Non-pigmented ciliary epithelial cell (primary cell): ENCODE measurements at regions not wholly inside any gene's neighbourhood (a gene's known extent, or its start where the extent isn't known, plus 50 kb on each side); places are given as distances from the start of the nearest gene placed in this dataset.

Experiments used
- DNase-seq: peaks from one replicate; pipeline ENCODE4 v3.0.0-alpha.2; 2010; ENCODE audit warnings: low read depth

DNA sequence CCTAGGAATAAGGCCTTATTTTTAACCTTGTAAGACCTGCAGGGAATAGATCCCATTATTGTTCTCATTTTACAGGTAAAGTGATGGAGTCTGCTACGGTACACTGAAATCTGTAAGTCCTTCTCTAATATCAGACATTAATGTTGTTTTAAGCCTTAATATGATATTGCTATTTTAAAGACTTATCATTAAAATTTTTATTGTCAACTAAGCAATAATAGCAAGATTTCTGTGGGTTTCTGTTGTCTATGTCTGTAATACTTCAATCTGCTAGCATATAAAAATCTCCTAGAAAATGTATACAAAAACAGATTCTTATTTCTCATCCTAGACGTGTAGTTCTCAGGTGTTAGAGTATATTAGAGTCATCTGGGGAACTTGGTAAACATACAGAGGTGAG lies 317.5 kb upstream of the TENM4 start:
- no peak for DNase-seq

- DNase-seq, result no peak
Measured at GRCh38 chr11:79747406-79747805, 306.6 kb upstream of the TENM4 start.

GRCh38 chr11:79744941-79745340 lies 304.1 kb upstream of the TENM4 start:
- no peak for DNase-seq

DNA sequence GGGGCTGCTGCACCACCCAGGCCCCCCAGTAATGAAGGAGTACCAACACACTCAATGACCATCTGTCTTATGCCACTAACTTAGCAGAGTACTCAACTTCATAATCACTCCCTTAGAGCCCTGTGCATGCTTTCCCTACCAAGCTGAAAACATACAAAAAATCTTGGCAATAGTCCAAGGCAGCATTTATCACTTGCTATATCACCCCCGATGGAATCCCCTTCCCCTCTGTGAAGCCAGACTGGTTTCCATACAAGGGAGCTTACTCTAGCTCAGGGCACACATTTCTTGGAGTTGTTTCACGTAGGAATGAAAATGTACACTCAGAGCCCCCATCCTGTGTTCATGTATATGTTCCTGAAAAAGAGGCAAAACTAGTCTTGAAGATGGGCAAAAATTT lies 301.3 kb upstream of the TENM4 start:
- no peak for DNase-seq

GRCh38 chr11:79739591-79739990 lies 298.8 kb upstream of the TENM4 start:
- no peak for DNase-seq

- no peak for DNase-seq
Measured at GRCh38 chr11:79727221-79727620, 286.4 kb upstream of the TENM4 start.

- no peak for DNase-seq
Measured at GRCh38 chr11:79720115-79720514, 279.3 kb upstream of the TENM4 start.

GRCh38 chr11:79708319-79708932 lies 267.6 kb upstream of the TENM4 start:
- DNase-seq, result peak; percentile 5

GRCh38 chr11:79705648-79706047 lies 264.8 kb upstream of the TENM4 start:
- DNase-seq, result no peak

- DNase-seq, result no peak
Measured at GRCh38 chr11:79702303-79702702, 261.5 kb upstream of the TENM4 start.

GRCh38 chr11:79699246-79699645 lies 258.4 kb upstream of the TENM4 start:
- no peak for DNase-seq

- DNase-seq, result no peak
Measured at GRCh38 chr11:79697905-79698304, 257.1 kb upstream of the TENM4 start.

DNA sequence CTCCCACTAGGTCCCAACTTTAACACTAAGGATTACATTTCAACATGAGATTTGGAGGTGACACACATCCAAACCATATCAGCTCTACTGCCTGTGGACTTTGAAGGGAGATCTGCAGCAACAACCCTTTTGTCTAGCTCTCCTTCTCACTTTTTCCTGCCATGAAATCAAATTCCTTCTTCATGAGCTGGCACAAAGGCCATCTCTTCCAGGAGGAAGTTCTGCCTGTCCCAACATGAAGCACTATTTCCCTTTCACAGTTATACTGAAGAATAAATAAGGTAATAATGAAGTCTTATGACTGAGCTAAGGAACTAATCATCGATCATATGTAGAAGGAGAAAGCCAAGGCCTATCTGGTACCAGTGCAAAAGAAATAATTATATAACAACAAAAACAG lies 253.5 kb upstream of the TENM4 start:
- DNase-seq, result no peak

DNA sequence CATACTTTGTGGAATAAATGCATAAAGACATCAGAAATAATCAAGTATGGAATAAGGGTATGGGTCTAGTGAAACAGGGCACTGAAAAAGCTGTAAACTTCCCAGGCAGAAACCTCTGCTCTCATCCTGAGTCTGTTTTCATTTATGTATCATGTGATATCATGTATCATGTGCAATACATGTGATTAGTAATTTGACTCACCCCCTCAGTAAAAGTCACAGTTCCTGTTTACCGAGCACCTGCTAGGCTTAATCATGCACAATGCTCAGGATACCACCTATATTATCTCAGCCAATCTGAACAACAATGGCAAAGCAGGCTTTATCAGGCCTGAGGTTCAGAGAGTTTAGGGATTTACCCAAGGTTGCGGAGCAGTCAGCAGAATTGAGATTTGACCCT lies 250.6 kb upstream of the TENM4 start:
- DNase-seq, result no peak

- DNase-seq, result no peak
Measured at GRCh38 chr11:79686703-79687419, 246.0 kb upstream of the TENM4 start.

DNA sequence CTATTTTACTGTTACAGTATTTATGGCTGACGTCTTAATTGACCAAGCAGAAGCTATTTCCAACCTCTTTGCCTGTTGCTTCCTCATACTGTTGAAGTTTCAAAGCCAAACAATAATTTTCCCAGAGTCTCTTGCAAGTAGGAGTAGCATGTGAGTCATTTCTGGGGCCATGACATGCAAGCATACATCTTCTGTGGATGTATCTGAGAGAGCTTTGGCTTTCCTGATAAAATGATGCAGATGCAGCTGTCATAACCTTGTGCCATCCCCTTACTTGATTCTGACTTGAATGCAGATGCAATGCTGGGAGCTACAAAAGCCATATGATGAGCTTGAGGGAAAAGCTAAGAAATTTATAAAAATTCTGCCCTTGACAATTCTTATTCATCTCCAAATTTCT lies 243.1 kb upstream of the TENM4 start:
- DNase-seq, result no peak

- DNase-seq, result no peak
Measured at GRCh38 chr11:79678780-79679452, 238.1 kb upstream of the TENM4 start.

DNA sequence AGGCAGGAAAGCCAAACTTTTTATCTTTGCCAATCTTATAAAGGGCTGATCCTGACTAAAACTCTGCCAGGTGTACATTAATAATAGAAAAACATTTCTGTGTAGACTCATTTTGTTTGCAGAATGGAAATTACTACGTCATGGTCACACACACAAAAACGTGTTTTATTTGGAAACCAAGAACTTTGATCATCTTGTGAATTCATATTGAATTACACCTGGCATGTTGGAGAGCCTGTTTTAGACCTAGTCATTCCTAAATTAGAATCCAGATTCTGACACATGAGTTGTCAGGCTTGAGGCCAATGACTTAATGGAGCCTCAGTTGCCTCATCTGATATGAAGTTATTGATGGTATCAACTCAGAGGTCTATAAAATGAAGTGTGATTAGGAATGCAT lies 235.6 kb upstream of the TENM4 start:
- no peak for DNase-seq

GRCh38 chr11:79675081-79675480 lies 234.3 kb upstream of the TENM4 start:
- no peak for DNase-seq

- DNase-seq, result no peak
Measured at GRCh38 chr11:79672786-79673185, 232.0 kb upstream of the TENM4 start.

DNA sequence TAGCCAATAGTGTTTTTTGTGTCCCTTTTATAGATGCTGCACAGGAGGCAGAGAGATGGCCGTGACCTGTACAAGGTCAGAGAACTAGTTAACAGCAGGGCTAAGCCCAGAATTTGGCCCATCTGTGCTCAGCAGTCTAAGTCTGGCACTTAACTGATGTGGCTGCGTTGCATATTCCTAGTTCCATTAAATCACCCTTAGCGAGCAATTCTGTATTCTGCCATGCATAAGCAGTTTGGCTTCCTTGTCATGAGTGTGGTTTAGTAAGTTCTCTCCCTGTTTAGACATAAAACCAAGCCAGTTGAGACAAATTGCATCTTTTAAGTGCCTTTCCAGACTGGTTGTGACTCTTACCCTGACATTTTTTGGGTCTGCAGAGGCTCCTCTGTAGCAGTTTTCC lies 230.6 kb upstream of the TENM4 start:
- DNase-seq, result no peak

- DNase-seq, result no peak
Measured at GRCh38 chr11:79670882-79671281, 230.1 kb upstream of the TENM4 start.

DNA sequence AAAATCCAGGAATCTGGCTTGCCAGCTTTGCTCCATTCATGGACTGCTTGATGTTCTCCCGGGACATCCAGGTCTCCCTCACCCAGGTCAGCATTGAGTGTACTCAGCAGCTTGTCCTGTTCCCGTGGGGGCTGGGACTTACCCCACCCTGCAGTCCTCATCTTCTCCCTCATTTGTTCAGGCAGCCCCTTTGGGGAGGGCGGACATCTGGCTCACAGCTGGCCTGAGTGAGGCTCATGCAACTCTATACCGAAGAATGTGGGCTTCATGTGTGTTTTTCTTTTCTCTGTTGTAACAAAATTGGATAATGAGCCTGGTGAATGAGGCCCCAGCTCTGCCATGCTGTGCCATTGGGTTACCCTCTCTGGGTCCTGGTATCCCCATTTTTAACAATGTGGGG lies 227.7 kb upstream of the TENM4 start:
- no peak for DNase-seq

DNA sequence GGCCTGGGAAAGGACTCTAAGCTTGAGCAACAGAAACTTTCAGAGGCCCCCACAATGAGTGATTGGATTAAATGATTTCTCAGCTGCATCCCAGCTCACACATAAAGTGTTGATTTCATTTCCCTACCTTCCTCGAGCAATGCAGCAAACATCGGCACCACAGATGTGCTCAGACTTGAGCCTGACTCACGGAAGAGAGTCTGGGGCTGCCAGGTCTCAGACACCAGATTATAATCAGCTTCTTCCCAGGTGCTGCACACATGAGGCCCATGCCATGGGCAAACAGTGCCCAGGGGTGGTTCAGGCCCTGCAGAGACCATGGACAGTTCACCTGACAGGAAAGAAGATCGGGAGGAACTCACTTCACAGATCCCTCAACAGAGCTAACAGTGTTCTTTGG lies 226.6 kb upstream of the TENM4 start:
- no peak for DNase-seq
